Suprapubic skin (tissue), 4 donors: ENCODE measurements at regions not wholly inside any gene's neighbourhood (a gene's known extent, or its start where the extent isn't known, plus 50 kb on each side); places are given as distances from the start of the nearest gene placed in this dataset.

ENCODE experiments used
- DNase-seq, 2 donors: peaks; one replicate each; pipeline ENCODE4 v3.0.0-alpha.2; 2019; ENCODE audit warnings: low spot score in 2 of 2
- H3K27ac ChIP-seq: fragments of 200-600 bp; sonication (generic); one replicate; pipeline ENCODE4 v1.5.1; 2019
- H3K27me3 ChIP-seq: fragments of 200-600 bp; sonication (generic); one replicate; pipeline ENCODE4 v1.5.1; 2019
- H3K36me3 ChIP-seq: fragments of 200-600 bp; sonication (generic); one replicate; pipeline ENCODE4 v1.5.1; 2019
- H3K4me1 ChIP-seq: fragments of 200-600 bp; sonication (generic); one replicate; pipeline ENCODE4 v1.5.1; 2019
- H3K4me3 ChIP-seq: fragments of 200-600 bp; sonication (generic); one replicate; pipeline ENCODE4 v1.5.1; 2019; ENCODE audit warnings: mild to moderate bottlenecking
- H3K9me3 ChIP-seq: fragments of 200-600 bp; sonication (generic); one replicate; pipeline ENCODE4 v1.5.1; 2019
- EP300 ChIP-seq: sonication (generic); formaldehyde crosslinking; IDR thresholded peaks from one replicate; pipeline ENCODE4 v1.6.1; 2017; ENCODE audit warnings: antibody characterized with exemption
- POLR2A ChIP-seq, 2 donors: fragments of 450-650 bp; IDR thresholded peaks; one replicate each; pipeline ENCODE4 v1.6.1; 2017; ENCODE audit warnings: antibody characterized with exemption in 2 of 2, mild to moderate bottlenecking in 2 of 2, moderate library complexity in 2 of 2
- POLR2AphosphoS5 ChIP-seq, 3 donors: sonication (generic); formaldehyde crosslinking; IDR thresholded peaks; one replicate each; pipeline ENCODE4 v1.6.1; 2017; ENCODE audit warnings: antibody characterized with exemption in 3 of 3
- WGBS: methylation state at CpG from one replicate; pipeline ENCODE4 v1.1.5; 2018; 5-methylcytosine and 5-hydroxymethylcytosine counted together
- TF ChIP-seq, protein P1 (sequence below), 2 donors: fragments of 200-600 bp in 1 of 2; fragments of 450-650 bp in 1 of 2; sonication (generic) in 1 of 2; IDR thresholded peaks; one replicate each; pipeline ENCODE4 v1.5.1; 2016 to 2019; ENCODE audit warnings: antibody characterized with exemption in 2 of 2, mild to moderate bottlenecking in 1 of 2, moderate library complexity in 1 of 2

DNA sequence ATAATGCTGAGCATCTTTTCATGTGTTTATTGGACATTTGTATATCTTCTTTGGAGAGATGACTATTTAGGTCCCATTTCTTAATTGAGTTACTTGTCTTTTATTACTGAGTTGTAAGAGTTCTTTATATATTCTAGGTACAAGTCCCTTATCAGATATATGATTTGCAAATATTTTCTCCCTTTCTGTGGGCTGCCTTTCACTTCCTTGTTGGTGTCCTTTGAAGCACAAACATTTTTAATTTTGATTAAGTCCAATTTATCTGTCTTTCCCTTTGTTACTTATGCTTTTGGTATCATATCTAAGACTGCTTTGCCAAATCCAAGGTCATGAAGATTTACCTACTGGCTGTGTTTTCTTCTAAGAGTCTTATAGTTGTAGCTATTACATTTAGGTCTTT, 113.2 kb downstream of the HNRNPD start:
- Histone ChIP-seq H3K4me3 (no peak overlapping the region), H3K9me3 (no peaks in the 10 kb centered on the region), H3K36me3 (no peaks in the 10 kb centered on the region), H3K4me1 (no peaks in the 10 kb centered on the region), H3K27me3 (no peaks in the 10 kb centered on the region), H3K27ac (no peak overlapping the region)
- TF ChIP-seq POLR2AphosphoS5 (IDR thresholded peaks at IDR 0.05), result no peak
- TF ChIP-seq EP300, result no peak
- TF ChIP-seq, protein P1, sequence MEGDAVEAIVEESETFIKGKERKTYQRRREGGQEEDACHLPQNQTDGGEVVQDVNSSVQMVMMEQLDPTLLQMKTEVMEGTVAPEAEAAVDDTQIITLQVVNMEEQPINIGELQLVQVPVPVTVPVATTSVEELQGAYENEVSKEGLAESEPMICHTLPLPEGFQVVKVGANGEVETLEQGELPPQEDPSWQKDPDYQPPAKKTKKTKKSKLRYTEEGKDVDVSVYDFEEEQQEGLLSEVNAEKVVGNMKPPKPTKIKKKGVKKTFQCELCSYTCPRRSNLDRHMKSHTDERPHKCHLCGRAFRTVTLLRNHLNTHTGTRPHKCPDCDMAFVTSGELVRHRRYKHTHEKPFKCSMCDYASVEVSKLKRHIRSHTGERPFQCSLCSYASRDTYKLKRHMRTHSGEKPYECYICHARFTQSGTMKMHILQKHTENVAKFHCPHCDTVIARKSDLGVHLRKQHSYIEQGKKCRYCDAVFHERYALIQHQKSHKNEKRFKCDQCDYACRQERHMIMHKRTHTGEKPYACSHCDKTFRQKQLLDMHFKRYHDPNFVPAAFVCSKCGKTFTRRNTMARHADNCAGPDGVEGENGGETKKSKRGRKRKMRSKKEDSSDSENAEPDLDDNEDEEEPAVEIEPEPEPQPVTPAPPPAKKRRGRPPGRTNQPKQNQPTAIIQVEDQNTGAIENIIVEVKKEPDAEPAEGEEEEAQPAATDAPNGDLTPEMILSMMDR (IDR thresholded peaks at IDR 0.05), result no peak
- TF ChIP-seq POLR2A (IDR thresholded peaks at IDR 0.05), result no peak
- DNase-seq, result no peak

- no peak overlapping the region for H3K27ac ChIP-seq
- H3K4me1 ChIP-seq, result no peaks in the 10 kb centered on the region
- no peaks in the 10 kb centered on the region for H3K9me3 ChIP-seq
- no peaks in the 10 kb centered on the region for H3K27me3 ChIP-seq
- no peak for DNase-seq
- H3K4me3 ChIP-seq, result no peak overlapping the region
- TF ChIP-seq, protein P1 (IDR thresholded peaks at IDR 0.05), result no peak
- TF ChIP-seq POLR2A (IDR thresholded peaks at IDR 0.05) (no peak), POLR2AphosphoS5 (IDR thresholded peaks at IDR 0.05) (no peak), EP300 (no peak)
- no peaks in the 10 kb centered on the region for H3K36me3 ChIP-seq
- 92% methylated on average over 2 of the region's 2 CpGs for WGBS
Measured at GRCh38 chr4:82256718-82257117, 117.1 kb downstream of the HNRNPD start.

DNA sequence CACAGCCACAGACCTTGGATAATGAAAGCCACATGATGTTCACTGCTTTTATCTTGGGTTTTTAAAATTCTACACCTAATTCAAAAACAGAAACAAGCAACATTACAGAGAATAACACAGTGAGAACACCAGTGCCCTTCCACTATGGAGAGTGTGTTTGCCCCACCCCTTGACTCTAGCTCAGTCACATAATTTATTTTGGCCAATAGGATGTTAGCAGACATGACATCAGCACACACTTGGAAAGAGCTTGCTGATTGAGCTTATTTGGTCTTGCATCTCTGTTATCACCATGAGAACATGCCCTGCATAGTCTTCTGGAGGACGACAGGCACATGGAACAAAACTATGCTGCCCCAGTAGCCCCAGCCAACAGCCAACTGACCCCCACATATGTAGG, 118.1 kb downstream of the HNRNPD start:
- WGBS, result 100% methylated on average over 1 of the region's 1 CpG

GRCh38 chr4:82248903-82249632, 124.7 kb downstream of the HNRNPD start:
- H3K27ac ChIP-seq, result no peak overlapping the region
- no peak for DNase-seq
- H3K27me3 ChIP-seq, result no peaks in the 10 kb centered on the region
- TF ChIP-seq, protein P1 (IDR thresholded peaks at IDR 0.05), result no peak
- TF ChIP-seq POLR2A (IDR thresholded peaks at IDR 0.05) (no peak), EP300 (no peak), POLR2AphosphoS5 (IDR thresholded peaks at IDR 0.05) (no peak)
- no peaks in the 10 kb centered on the region for H3K36me3 ChIP-seq
- 59% methylated on average over 4 of the region's 4 CpGs for WGBS
- H3K4me1 ChIP-seq, result no peaks in the 10 kb centered on the region
- H3K4me3 ChIP-seq, result no peak overlapping the region
- H3K9me3 ChIP-seq, result no peaks in the 10 kb centered on the region

More for the DNA sequence above, 118.1 kb downstream of the HNRNPD start:
- Histone ChIP-seq H3K36me3 (no peaks in the 10 kb centered on the region), H3K4me1 (no peaks in the 10 kb centered on the region), H3K27me3 (no peaks in the 10 kb centered on the region), H3K9me3 (no peaks in the 10 kb centered on the region), H3K4me3 (no peak overlapping the region), H3K27ac (no peak overlapping the region)
- DNase-seq, result no peak
- TF ChIP-seq POLR2A (IDR thresholded peaks at IDR 0.05), result no peak
- TF ChIP-seq POLR2AphosphoS5 (IDR thresholded peaks at IDR 0.05), result no peak
- TF ChIP-seq, protein P1 (IDR thresholded peaks at IDR 0.05), result no peak
- TF ChIP-seq EP300, result no peak

DNA sequence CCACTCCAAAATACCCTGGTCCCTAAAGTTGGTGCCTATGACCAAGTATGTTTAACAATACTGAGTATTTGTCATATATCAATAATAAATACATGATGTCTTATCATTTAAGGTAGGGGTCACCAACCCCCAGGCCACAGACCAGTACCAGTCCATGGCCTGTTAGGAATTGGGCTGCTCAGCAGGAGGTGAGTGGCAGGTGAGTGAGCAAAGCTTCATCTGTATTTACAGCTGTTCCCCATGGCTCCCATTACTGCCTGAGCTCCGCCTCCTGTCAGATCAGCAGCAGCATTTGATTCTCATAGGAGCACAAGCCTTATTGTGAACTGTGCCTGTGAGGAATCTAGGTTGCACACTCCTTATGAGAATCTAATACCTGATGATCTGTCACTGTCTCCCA, 126.2 kb downstream of the HNRNPD start:
- Histone ChIP-seq H3K36me3 (no peaks in the 10 kb centered on the region), H3K9me3 (no peaks in the 10 kb centered on the region), H3K4me1 (no peaks in the 10 kb centered on the region), H3K27ac (no peak overlapping the region), H3K27me3 (no peaks in the 10 kb centered on the region), H3K4me3 (no peak overlapping the region)
- DNase-seq, result no peak
- WGBS, result 100% methylated on average over 1 of the region's 1 CpG
- no peak for TF ChIP-seq EP300
- no peak for TF ChIP-seq POLR2A (IDR thresholded peaks at IDR 0.05)
- TF ChIP-seq, protein P1 (IDR thresholded peaks at IDR 0.05), result no peak
- no peak for TF ChIP-seq POLR2AphosphoS5 (IDR thresholded peaks at IDR 0.05)
